Omental fat pad (tissue), 3 donors: ENCODE measurements at regions not wholly inside any gene's neighbourhood (a gene's known extent, or its start where the extent isn't known, plus 50 kb on each side); places are given as distances from the start of the nearest gene placed in this dataset.
"Not testable (repeated sequence)": the region's sequence is repeated elsewhere in the genome, so short reads cannot be mapped to it uniquely, and the experiment has no call there.

Experiments used
- ATAC-seq: fragments of 150-250 bp; one replicate; pipeline ENCODE4 v1.9.1; 2016; ENCODE audit warnings: mild to moderate bottlenecking, moderate library complexity; ENCODE audit not compliant: low FRiP score
- DNase-seq: peaks from one replicate; pipeline ENCODE4 v3.0.0-alpha.2; 2019; ENCODE audit warnings: low spot score
- TF ChIP-seq, protein P1 (sequence below), 3 donors: fragments of 450-650 bp; IDR thresholded peaks; one replicate each; pipeline ENCODE4 v1.5.1; 2016 to 2017; ENCODE audit warnings: antibody characterized with exemption in 3 of 3, mild to moderate bottlenecking in 3 of 3, moderate library complexity in 2 of 3

DNA sequence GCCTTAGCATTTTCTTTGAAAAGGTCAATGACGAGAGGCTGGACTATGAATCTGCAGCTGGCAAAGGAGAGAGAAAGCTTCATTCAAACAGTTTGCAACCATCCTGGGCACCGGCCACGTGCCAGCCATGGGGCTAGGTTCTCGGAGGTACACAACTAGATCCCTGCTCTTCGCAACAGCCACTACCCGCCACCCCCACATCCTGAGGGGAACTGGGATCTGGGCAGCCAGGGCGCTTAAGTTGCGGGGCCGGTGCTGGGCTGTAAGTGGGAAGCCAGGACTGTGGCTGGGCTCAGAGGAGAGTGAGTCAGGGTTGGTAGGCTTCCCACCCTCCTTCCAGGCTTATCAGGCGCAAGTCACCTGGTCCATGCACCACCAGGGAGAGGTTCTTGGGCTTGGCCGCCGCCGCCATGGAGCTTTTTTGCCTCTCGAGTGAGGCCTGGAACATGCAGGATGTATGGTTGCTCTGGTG is 95.0 kb upstream of the TERB2 start:
- DNase-seq: no peak
- ATAC-seq: no peak
- TF ChIP-seq, protein P1, sequence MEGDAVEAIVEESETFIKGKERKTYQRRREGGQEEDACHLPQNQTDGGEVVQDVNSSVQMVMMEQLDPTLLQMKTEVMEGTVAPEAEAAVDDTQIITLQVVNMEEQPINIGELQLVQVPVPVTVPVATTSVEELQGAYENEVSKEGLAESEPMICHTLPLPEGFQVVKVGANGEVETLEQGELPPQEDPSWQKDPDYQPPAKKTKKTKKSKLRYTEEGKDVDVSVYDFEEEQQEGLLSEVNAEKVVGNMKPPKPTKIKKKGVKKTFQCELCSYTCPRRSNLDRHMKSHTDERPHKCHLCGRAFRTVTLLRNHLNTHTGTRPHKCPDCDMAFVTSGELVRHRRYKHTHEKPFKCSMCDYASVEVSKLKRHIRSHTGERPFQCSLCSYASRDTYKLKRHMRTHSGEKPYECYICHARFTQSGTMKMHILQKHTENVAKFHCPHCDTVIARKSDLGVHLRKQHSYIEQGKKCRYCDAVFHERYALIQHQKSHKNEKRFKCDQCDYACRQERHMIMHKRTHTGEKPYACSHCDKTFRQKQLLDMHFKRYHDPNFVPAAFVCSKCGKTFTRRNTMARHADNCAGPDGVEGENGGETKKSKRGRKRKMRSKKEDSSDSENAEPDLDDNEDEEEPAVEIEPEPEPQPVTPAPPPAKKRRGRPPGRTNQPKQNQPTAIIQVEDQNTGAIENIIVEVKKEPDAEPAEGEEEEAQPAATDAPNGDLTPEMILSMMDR (IDR thresholded peaks at IDR 0.05): no peak

- TF ChIP-seq, protein P1 (IDR thresholded peaks at IDR 0.05): no peak
- DNase-seq (no peak), ATAC-seq (no peak)
Observed at GRCh38 chr15:44861917-44862316, 94.6 kb upstream of the TERB2 start.

DNA sequence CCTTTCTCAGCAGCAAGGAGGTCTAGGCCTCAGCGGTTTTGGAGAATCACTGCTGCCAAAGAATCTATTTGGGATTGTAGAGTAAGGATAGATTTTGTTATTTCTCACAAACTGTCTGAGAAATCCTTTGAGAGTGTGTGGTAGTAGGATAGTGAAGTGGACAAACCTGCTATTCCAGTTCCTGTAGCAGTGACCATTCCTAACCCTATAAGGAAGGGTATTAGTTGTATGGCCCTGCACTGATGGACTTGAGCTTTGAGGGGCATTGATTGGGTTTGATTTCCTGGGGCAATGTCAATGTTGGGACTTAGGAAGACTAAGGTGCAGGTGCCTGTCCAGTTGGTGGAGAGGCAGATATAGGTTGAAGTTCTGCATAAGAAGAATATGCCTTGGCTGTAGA is 93.6 kb upstream of the TERB2 start:
- DNase-seq, ATAC-seq: not testable (repeated sequence)

GRCh38 chr15:44868100-44868499 is 88.4 kb upstream of the TERB2 start:
- DNase-seq, ATAC-seq: not testable (repeated sequence)

DNA sequence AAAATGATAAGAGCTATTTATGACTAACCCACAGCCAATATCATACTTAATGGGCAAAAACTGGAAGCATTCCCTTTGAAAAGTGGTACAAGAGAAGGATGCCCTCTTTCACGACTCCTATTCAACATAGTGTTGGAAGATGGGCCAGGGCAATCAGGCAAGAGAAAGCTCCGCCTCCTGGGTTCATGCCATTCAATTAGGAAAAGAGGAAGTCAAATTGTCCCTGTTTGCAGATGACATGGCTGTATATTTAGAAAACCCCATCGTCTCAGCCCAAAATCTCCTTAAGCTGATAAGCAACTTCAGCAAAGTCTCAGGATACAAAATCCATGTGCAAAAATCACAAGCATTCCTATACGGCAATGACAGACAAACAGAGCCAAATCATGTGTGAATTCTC is 86.4 kb upstream of the TERB2 start:
- DNase-seq, ATAC-seq: not testable (repeated sequence)

GRCh38 chr15:44873103-44873502 is 83.4 kb upstream of the TERB2 start:
- ATAC-seq: no peak
- DNase-seq: no peak
- TF ChIP-seq, protein P1 (IDR thresholded peaks at IDR 0.05): no peak

DNA sequence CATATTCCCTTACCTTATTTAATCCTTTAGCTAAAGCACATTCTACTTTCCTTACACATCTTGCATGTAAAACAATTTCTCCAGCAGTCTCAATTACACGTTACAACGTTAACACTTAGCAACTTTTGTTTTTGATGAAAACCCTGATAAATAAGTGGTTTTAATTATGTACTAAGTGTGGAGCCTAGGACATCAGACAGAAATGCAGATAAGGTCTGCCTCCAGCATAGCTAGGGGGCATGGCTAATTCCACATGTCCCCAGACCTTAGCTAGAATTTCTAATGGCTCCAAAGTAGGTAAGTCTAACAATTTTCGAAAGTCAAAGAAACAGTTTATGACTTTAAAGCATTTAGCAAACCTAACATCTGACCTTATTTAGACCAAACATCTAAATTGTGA is 77.4 kb upstream of the TERB2 start:
- ATAC-seq (no peak), DNase-seq (no peak)
- TF ChIP-seq, protein P1 (IDR thresholded peaks at IDR 0.05): no peak

DNA sequence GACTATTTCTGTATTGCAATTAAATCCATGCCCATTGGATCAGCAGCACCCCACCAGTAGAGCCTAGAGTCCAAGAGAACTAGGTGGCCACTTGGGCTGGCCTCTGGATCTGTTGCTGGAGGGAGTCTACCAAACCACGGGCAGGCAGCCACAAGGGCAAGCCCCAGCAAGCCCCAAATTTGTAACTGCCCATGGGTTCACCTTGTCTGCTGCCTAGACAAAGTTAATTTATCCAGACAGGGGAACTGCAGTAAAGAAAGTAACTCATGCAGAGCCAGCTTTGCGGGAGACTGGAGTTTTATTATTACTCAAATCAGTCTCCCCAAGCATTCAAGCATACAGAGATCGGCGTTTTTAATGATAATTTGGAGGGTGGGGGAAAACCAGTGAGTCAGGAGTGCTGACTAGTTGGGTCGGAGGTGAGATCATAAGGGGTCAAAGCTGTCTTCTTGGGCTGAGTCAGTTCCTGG is 74.0 kb upstream of the TERB2 start:
- TF ChIP-seq, protein P1 (IDR thresholded peaks at IDR 0.05): no peak
- DNase-seq (no peak), ATAC-seq (no peak)

GRCh38 chr15:44883199-44883877 is 73.1 kb upstream of the TERB2 start:
- DNase-seq: no peak
- TF ChIP-seq, protein P1 (IDR thresholded peaks at IDR 0.05): no peak
- no peak for ATAC-seq

DNA sequence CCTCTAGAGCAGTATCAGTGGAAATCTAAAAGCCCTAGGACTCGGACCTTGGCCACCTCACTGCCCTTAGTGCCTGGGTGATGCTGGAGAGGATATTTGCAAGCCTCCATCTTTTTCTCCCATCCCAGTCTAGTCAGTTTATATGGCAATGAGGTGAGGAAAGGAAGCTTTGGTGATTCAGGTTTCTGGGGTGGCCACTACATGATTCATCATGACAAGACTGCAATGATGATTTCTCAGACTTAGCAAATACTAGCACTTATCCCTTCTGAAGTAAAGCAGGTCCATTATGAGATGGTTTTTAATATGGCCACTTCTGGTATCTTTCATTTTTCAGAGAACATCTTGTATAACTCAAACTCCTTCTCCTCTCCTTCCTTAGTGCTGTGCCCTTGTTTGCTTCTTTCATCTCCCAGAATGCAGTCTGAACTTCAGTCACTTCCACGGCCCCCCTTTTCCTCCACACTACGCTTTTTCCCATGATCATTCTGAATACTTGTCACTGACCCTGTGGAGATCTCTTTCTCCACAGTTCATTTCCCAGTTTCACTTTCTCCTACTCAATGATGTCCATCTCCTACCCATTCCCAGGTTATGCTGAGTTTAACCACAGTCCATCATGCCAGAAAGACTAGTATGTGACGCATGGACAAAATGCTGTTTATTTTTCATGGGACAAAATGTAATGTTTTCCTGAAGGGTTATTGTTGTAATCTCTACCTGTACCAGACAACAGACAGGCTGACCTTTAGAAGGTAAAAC is 57.4 kb upstream of the TERB2 start:
- not testable (repeated sequence) for ATAC-seq, DNase-seq

DNA sequence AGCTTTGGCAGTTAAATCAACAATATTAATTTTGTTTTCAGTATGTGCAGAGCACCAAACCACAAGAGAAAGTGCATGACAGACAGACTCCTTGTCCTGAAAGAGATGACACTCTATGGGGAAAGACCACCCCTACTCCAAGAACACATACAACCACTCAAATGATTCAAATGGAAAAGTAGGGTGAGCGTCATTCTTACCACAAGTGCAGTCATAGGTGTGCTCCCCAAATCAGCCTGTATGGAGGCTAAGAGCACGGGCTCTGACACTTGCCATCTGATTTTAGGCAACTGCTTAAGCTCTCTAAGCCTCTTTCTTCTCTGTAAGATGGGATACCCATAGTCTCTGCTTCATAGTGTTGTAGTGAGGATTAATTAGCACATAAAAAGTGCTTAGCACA is 56.7 kb upstream of the TERB2 start:
- DNase-seq, ATAC-seq: not testable (repeated sequence)

GRCh38 chr15:44900796-44901195 is 55.7 kb upstream of the TERB2 start:
- not testable (repeated sequence) for DNase-seq, ATAC-seq
